Smooth muscle cell of the brain vasculature (primary cell): ENCODE measurements at regions not wholly inside any gene's neighbourhood (a gene's known extent, or its start where the extent isn't known, plus 50 kb on each side); places are given as distances from the start of the nearest gene placed in this dataset.
"Not testable (repeated sequence)": the region's sequence is repeated elsewhere in the genome, so short reads cannot be mapped to it uniquely, and the experiment has no call there.

Experiments
- DNase-seq: peaks from one replicate; pipeline ENCODE4 v3.0.0-alpha.2; 2012; ENCODE audit warnings: low read depth, low spot score

DNA sequence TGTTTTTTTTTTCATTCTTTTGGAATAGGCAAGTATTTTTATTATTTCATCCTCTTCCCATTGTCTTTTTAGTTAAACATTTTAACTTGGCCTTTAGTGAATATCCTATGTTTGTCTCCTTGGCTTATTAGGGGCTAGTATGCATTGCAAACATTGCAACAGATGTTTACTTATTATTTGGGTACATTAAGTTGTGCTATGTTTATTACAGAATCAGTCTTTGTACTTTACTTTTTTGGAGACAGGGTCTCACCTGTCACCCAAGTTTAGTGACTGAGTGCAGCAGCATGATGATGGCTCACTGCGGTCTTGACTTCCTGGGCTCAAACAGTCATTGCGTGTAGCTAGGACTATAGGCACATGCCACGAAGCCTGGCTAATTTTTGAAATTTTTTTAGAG lies 51.1 kb upstream of the NUDT6 start:
- no peak for DNase-seq

GRCh38 chr4:122976111-122976510 lies 53.7 kb upstream of the NUDT6 start:
- DNase-seq, result no peak

- no peak for DNase-seq
Observed at GRCh38 chr4:122977103-122977502, 54.7 kb upstream of the NUDT6 start.

- DNase-seq, result no peak
Observed at GRCh38 chr4:122978109-122978508, 55.7 kb upstream of the NUDT6 start.

- DNase-seq, result no peak
Observed at GRCh38 chr4:122978789-122979188, 56.4 kb upstream of the NUDT6 start.

- DNase-seq, result no peak
Observed at GRCh38 chr4:122980860-122981259, 58.5 kb upstream of the NUDT6 start.

DNA sequence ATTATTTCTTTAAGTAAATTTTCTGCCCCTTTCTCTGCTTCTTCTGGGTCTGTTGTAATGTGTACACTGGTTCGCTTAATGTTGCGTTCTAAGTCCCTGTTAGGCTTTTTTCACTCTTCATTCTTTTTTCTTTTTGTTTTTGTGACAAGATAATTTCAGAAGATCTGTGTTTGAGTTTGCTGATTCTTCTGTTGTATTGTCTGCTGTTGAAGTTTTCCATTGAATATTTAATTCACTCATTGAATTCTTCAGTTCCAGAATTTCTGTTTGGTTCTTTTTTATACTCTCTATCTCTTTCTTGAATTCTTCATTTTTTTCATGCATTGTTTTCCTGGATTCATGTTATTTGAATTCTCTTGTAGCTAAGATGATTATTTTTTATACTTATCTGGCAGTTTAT lies 66.3 kb upstream of the NUDT6 start:
- DNase-seq, result no peak

DNA sequence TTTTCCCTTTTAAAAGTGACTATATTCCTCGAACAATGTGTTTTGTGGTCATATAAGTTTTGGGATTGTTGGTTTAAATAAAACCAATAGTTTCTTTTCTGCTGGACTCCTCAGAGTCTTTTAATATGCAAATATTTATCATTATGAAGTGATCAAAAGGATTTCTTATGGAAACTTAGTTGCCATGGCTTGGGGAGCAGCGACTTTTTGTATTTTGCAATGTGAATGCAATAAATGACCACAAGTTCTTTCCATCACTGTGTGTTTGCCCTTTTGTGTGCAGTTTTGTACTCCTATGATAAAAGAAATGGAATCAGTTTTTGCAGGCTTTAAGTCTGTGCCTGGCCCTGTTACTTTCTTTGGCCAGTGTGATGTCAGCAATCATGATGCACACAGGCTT lies 68.5 kb upstream of the NUDT6 start:
- no peak for DNase-seq

DNA sequence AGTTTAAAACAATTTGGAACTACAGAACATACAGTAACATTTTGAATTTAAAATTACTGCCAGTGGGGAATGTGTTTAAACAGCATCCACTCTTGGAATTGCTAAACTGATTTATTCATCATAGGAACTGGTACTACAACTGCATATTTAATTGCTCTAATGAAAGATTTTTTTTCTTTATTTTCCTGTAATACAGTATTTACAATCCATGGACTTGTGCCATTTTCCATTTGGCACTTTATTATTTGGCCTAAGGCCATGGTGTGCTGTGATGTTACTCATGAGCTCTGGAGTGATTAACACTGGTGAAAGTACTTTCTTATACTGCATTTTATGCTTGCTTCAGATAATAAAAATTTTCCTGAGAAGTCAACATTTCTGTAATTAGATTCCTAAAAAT lies 69.7 kb upstream of the NUDT6 start:
- no peak for DNase-seq

DNA sequence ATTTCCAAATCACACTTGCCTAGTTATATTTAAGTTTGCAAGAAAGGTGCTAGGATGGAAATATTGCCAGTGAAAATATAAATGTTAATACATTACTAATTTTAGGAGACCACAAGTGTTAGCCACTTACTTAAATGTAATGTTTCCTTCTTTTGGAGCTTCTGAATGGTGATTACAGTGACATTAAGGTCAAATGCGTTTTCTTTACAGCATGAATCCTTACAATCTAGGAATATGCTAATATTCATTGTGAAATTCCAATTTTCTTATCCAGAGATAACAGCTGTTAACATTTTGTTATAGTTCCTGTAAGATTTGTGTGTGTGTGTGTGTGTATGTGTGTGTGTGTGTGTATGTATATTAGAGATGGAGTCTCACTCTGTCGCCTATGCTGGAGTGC lies 70.2 kb upstream of the NUDT6 start:
- DNase-seq, result no peak

DNA sequence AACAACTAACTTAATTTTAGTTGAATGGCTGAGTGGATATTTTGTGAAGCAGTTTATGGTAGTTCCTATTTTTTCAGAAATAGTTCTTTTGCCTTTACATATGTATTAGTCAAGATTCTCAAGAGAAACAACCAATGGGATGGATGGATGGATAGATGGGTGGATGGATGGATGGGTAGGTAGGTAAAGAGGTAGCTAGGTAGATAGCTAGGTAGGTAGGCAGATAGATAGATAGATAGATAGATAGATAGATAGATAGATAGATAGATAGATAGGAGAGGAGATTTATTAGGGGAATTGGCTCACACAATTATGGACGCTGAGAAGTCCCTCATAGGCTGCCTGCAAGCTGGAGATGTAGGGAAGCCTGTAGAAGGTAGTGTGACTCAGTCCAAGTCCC lies 74.0 kb upstream of the NUDT6 start:
- DNase-seq, result no peak

- DNase-seq, result no peak
Observed at GRCh38 chr4:122997463-122998101, 75.2 kb upstream of the NUDT6 start.

- not testable (repeated sequence) for DNase-seq
Observed at GRCh38 chr4:123004079-123004478, 81.7 kb upstream of the NUDT6 start.

- DNase-seq, result not testable (repeated sequence)
Observed at GRCh38 chr4:123005126-123005525, 82.7 kb upstream of the NUDT6 start.

DNA sequence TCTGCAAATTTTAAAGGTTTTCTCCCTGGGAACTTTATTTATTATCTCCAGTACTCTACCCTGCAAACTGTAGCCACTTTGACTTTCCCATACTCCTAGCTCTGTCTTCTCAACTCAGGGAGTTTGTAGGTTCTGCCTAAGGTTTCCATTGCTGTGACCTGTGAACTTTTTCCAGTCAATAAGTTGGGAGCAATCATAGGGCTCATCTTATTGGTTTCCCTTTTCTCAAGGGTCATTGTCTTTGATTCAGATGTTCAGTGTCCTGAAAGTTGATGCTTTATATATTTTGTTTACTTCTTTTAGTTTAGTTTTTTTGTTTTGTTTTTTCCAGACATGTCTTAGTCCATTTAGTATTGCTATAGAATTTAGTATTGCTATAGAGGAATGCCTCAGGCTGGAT lies 85.3 kb upstream of the NUDT6 start:
- no peak for DNase-seq

DNA sequence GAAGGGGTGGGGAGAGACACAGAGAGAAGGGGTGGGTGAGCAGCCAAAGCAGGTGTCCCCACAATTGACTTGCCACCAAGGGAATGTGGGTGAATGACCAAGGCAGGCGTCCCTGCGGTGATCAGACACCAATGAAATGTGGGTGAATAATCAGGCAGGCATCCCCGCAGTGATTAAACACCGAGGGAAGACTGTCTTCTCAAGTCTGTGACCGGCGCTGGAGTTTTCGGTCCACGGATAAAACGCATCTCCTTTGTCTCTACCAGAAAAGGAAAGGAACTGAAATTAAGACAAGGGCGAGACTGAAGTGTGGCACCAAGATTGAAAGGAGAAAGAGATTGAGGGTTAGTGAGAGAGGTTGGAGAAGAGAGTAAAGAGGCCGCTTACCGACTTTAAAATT lies 90.0 kb upstream of the NUDT6 start:
- DNase-seq, result not testable (repeated sequence)

- DNase-seq, result no peak
Observed at GRCh38 chr4:123014038-123014437, 91.6 kb upstream of the NUDT6 start.

- no peak for DNase-seq
Observed at GRCh38 chr4:123017078-123017477, 94.7 kb upstream of the NUDT6 start.

DNA sequence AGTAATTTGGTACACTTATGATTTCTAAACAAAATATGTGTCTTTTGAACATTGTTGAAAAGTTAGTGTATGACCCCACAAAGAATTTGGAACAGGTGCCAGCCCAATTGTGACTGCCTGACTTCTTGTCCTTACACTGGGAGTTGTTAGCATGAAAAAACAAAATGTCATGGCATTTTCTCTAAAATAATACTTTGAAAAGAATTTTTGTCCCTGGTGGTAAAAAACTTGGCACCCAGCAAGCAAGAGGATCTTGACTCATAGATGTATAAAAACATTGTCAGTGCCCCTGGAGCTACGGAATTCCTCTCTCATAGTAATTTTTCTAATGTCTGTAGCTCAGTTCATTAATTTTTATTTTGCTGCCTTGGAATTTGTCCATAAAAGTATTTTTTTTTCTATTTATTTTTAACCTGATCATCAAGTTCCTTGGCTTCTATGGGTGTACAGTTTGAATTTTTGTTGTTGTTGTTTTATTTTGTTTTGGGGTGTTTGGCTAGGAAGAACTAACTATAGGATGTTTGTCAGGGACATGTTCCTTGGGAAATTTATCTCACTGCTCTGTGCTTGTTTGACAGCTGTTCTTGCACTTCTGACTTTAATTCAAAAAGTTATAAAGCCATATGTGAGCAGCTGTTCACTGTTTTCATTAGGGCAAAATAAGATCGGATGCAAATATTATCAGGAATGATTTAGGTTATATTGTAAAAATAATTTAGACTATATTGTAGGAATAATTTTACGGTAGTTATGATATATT lies 95.4 kb upstream of the NUDT6 start:
- peak; percentile 54 for DNase-seq

GRCh38 chr4:123018396-123018775 lies 96.0 kb upstream of the NUDT6 start:
- DNase-seq, result no peak

DNA sequence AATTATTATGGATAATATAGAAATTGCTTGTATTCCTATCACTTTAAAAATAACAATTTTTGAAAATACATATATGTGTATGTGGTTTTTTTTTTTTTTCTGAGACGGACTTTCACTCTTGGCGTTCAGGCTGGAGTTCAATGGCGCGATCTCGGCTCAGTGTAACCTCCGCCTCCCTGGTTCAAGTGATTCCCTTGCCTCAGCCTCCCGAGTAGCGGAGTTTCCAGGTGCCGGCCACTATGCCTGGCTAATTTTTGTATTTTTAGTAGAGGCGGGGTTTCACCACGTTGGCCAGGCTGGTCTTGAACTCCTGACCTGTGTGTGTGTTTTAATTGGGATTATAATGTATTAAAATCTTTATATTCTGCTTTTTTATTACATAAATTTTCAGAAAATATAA lies 97.9 kb upstream of the NUDT6 start:
- DNase-seq, result no peak

- DNase-seq, result no peak
Observed at GRCh38 chr4:123023647-123024046, 101.2 kb upstream of the NUDT6 start.

- no peak for DNase-seq
Observed at GRCh38 chr4:123024710-123025109, 102.3 kb upstream of the NUDT6 start.

GRCh38 chr4:123025398-123025797 lies 103.0 kb upstream of the NUDT6 start:
- DNase-seq, result no peak
